ENCODE measurements at regions not wholly inside any gene's neighbourhood (a gene's known extent, or its start where the extent isn't known, plus 50 kb on each side); places are given as distances from the start of the nearest gene placed in this dataset.

GRCh38 chr9:97756991-97757390 lies 59.9 kb upstream of the XPA start:
- TF ChIP-seq CTCF (IDR thresholded peaks at IDR 0.05; ENCODE audit: low read length) (no peak), EZH2 (IDR thresholded peaks at IDR 0.05; ENCODE audit: borderline replicate concordance, low read length) (no peak)
